ENCODE measurements at regions not wholly inside any gene's neighbourhood (a gene's known extent, or its start where the extent isn't known, plus 50 kb on each side); places are given as distances from the start of the nearest gene placed in this dataset.

DNA sequence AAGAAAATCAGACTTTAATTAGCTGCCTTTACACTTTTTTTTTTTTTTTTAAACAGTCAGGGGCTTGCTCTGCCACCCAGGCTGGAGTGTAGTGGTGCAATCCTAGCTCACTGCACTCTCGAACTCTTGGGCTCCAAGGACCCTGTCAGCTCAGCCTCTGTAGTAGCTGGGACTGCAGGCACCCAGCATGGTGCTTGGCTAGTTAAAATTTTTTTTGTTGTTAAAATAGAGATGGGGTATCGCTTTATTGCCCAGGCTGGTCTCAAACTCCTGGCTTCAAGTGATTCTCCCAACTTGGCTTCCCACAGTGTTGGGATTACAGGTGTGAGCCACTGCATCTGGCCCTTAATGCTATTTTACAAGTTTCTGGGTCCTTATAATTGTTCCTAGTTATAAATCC lies 359.1 kb downstream of the SPRY1 start:
- no peak overlapping the region for H3K27ac ChIP-seq
- 66 to 100% (median 98%) methylated on average over 2 of the region's 2 CpGs for WGBS, 3 donors
- H3K4me3 ChIP-seq = no peak overlapping the region
- H3K27me3 ChIP-seq (ENCODE audit: insufficient read depth in 3 of 3, low read length in 2 of 3) = no peaks in the 10 kb centered on the region
- TF ChIP-seq, protein P1, sequence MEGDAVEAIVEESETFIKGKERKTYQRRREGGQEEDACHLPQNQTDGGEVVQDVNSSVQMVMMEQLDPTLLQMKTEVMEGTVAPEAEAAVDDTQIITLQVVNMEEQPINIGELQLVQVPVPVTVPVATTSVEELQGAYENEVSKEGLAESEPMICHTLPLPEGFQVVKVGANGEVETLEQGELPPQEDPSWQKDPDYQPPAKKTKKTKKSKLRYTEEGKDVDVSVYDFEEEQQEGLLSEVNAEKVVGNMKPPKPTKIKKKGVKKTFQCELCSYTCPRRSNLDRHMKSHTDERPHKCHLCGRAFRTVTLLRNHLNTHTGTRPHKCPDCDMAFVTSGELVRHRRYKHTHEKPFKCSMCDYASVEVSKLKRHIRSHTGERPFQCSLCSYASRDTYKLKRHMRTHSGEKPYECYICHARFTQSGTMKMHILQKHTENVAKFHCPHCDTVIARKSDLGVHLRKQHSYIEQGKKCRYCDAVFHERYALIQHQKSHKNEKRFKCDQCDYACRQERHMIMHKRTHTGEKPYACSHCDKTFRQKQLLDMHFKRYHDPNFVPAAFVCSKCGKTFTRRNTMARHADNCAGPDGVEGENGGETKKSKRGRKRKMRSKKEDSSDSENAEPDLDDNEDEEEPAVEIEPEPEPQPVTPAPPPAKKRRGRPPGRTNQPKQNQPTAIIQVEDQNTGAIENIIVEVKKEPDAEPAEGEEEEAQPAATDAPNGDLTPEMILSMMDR (IDR thresholded peaks at IDR 0.05) = no peak
- no peaks in the 10 kb centered on the region for H3K9me3 ChIP-seq
- DNase-seq = no peak
- no peaks in the 10 kb centered on the region for H3K4me1 ChIP-seq
- intact Hi-C loops (cut with DNase I) = no loop called here
- ATAC-seq = no peak
- H3K36me3 ChIP-seq (ENCODE audit: insufficient read depth in 1 of 2, low read depth in 1 of 2) = no peaks in the 10 kb centered on the region

DNA sequence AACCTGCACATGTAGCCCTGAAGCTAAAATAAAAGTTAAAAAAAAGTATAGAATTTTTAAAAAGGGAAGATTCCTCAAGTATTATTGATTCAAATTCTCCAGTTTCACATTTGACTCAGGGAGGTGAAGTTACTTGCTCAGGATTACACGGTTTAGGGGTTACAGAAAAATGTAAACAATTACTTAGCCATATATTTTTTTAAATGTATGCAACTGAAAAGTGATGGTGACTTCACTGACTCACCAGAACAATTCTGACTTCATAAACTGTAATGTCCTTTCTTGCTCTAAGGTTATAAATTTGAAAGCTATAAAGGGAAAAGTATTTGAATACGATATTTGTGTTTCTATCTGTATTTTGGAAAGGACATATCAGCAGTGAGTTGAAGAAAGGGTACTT lies 371.2 kb downstream of the SPRY1 start:
- ATAC-seq (no peak), DNase-seq (no peak)
- Histone ChIP-seq H3K36me3 (ENCODE audit: insufficient read depth in 1 of 2, low read depth in 1 of 2) (no peaks in the 10 kb centered on the region), H3K9me3 (no peaks in the 10 kb centered on the region), H3K4me3 (no peak overlapping the region), H3K27ac (no peak overlapping the region), H3K4me1 (no peaks in the 10 kb centered on the region), H3K27me3 (ENCODE audit: insufficient read depth in 3 of 3, low read length in 2 of 3) (no peaks in the 10 kb centered on the region)
- whole genome bisulfite sequencing, 3 donors = 63 to 69% (median 64%) methylated on average over 2 of the region's 2 CpGs
- TF ChIP-seq, protein P1 (IDR thresholded peaks at IDR 0.05) = no peak
- intact Hi-C loops (cut with DNase I) = no loop called here

DNA sequence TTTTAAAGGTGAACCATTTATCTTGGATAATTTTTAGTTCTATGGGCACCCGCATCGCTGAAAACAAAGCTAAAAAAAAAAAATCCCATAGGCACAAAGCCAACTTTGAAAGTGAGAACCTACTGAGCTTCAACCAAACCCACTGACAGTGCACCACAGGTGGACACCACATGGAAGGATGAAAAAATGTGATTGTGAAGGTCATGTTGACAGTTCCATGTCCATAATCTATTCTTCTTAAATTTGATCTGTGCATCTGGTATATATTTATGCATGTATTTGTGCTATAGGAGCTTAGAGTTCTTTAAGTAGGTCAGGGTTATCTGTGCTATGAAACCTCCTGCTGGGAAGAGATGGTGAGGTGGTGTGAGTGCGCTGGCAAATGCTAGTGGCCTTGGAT lies 374.3 kb downstream of the SPRY1 start:
- WGBS, 3 donors = 93 to 99% (median 96%) methylated on average over 3 of the region's 3 CpGs
- H3K9me3 ChIP-seq = no peaks in the 10 kb centered on the region

DNA sequence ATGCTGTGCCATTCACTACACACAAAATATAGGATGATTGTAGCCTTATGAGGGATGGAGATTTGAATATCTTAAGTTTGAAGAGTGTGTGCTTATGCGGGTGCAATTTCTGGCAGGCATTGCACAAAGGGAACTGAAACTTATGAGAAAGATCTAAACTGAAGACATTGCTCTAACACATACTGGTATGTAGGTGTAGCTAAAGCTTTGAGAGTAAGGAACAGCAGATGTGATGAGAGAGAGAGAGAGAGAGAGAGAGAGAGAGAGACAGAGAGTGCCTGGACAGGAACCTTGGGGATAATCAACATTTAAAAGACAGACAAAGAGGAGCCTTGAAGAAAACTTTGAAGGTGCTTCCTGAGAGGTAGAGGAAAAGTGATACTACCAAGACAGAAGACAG lies 379.7 kb downstream of the SPRY1 start:
- Histone ChIP-seq H3K4me3 (no peak overlapping the region), H3K27ac (no peak overlapping the region), H3K9me3 (no peaks in the 10 kb centered on the region), H3K27me3 (ENCODE audit: insufficient read depth in 3 of 3, low read length in 2 of 3) (no peaks in the 10 kb centered on the region), H3K4me1 (peaks cover 5% of the 10 kb centered on the region), H3K36me3 (ENCODE audit: insufficient read depth in 1 of 2, low read depth in 1 of 2) (no peaks in the 10 kb centered on the region)
- TF ChIP-seq, protein P1 (IDR thresholded peaks at IDR 0.05) = no peak
- intact Hi-C loops (cut with DNase I) = loop anchor here (10.0 kb wide), 2 partner anchors 329 to 339 kb away; no protein-coding TSS in a partner anchor
- ATAC-seq (no peak), DNase-seq (no peak)
- 94 to 96% (median 95%) methylated on average over 1 of the region's 1 CpG for WGBS, 3 donors

More for the DNA sequence above, 374.3 kb downstream of the SPRY1 start:
- Histone ChIP-seq H3K27me3 (ENCODE audit: insufficient read depth in 3 of 3, low read length in 2 of 3) (no peaks in the 10 kb centered on the region), H3K36me3 (ENCODE audit: insufficient read depth in 1 of 2, low read depth in 1 of 2) (no peaks in the 10 kb centered on the region), H3K4me1 (no peaks in the 10 kb centered on the region), H3K27ac (no peak overlapping the region), H3K4me3 (no peak overlapping the region)
- DNase-seq (no peak), ATAC-seq (no peak)
- TF ChIP-seq, protein P1 (IDR thresholded peaks at IDR 0.05) = no peak
- intact Hi-C loops (cut with DNase I) = loop anchor here (10.0 kb wide), 2 partner anchors 334 to 344 kb away; no protein-coding TSS in a partner anchor

DNA sequence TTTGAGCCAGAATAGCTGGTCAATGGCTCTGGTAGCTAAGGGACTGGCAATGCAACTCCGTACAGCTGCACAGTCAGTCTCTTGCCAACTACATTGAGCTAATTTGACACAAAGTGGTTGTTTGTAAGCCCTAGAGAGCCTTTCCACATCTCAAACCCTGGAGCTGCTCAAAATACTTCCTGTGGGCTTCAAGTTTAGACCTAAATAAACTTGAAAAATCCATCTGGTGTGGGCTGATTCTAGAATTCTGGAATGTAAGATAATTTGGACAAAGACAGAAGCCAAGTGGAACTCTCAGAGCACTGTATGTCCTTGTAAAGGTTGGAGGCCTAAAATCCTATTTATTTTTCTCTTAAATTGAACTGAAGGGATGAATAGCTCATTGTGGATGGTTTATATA lies 380.8 kb downstream of the SPRY1 start:
- no peak overlapping the region for H3K27ac ChIP-seq
- peaks cover 5% of the 10 kb centered on the region for H3K4me1 ChIP-seq
- no peaks in the 10 kb centered on the region for H3K9me3 ChIP-seq
- ATAC-seq (peak; percentile 34 to 70 (median 54)), DNase-seq (no peak)
- TF ChIP-seq, protein P1 (IDR thresholded peaks at IDR 0.05) = no peak
- intact Hi-C loops (cut with DNase I) = loop anchor here (10.0 kb wide), 2 partner anchors 327 to 337 kb away; no protein-coding TSS in a partner anchor
- H3K36me3 ChIP-seq (ENCODE audit: insufficient read depth in 1 of 2, low read depth in 1 of 2) = no peaks in the 10 kb centered on the region
- H3K4me3 ChIP-seq = no peak overlapping the region
- no peaks in the 10 kb centered on the region for H3K27me3 ChIP-seq (ENCODE audit: insufficient read depth in 3 of 3, low read length in 2 of 3)
- WGBS, 3 donors = 25 to 38% (median 27%) methylated on average over 1 of the region's 1 CpG

Measured in psoas muscle (tissue), 7 donors.